H9 (cell line): ENCODE measurements at regions not wholly inside any gene's neighbourhood (a gene's known extent, or its start where the extent isn't known, plus 50 kb on each side); places are given as distances from the start of the nearest gene placed in this dataset.

Experiments
- DNase-seq: peaks from one replicate; pipeline ENCODE4 v3.0.0-alpha.2; 2017
- H2AFZ ChIP-seq: one replicate; pipeline ENCODE4 v1.6.1; 2013; ENCODE audit warnings: mild to moderate bottlenecking, low read length, control low read depth, moderate library complexity
- H2AK5ac ChIP-seq: 2 replicates; pipeline ENCODE4 v1.6.1; 2013; ENCODE audit warnings: low read length, control low read depth, mixed read lengths; ENCODE audit not compliant: insufficient read length
- H2BK120ac ChIP-seq: one replicate; pipeline ENCODE4 v1.6.1; 2013; ENCODE audit warnings: low read depth, mild to moderate bottlenecking, low read length, control low read depth, inconsistent platforms; ENCODE audit not compliant: poor library complexity, severe bottlenecking
- H2BK12ac ChIP-seq: 2 replicates; pipeline ENCODE4 v1.6.1; 2013; ENCODE audit warnings: low read length, control low read depth, mixed read lengths, low read depth; ENCODE audit not compliant: insufficient read length
- H2BK15ac ChIP-seq: 2 replicates; pipeline ENCODE4 v1.6.1; 2013; ENCODE audit warnings: low read depth, low read length, control low read depth
- H2BK20ac ChIP-seq: one replicate; pipeline ENCODE4 v1.6.1; 2013; ENCODE audit warnings: low read depth, mild to moderate bottlenecking, low read length, control low read depth, inconsistent platforms; ENCODE audit not compliant: poor library complexity, severe bottlenecking
- H2BK5ac ChIP-seq: 2 replicates; pipeline ENCODE4 v1.6.1; 2013; ENCODE audit warnings: low read length, control low read depth, mixed read lengths; ENCODE audit not compliant: insufficient read length
- H3K14ac ChIP-seq: 2 replicates; pipeline ENCODE4 v1.6.1; 2013; ENCODE audit warnings: low read length, control low read depth; ENCODE audit not compliant: insufficient read depth
- H3K18ac ChIP-seq: 2 replicates; pipeline ENCODE4 v1.6.1; 2013; ENCODE audit warnings: low read depth, mild to moderate bottlenecking, mixed read lengths, low read length, control low read depth; ENCODE audit not compliant: insufficient read length
- H3K23ac ChIP-seq: 2 replicates; pipeline ENCODE4 v1.6.1; 2013; ENCODE audit warnings: low read length, control low read depth, mixed read lengths, low read depth; ENCODE audit not compliant: insufficient read length
- H3K23me2 ChIP-seq: 2 replicates; pipeline ENCODE4 v1.6.1; 2013; ENCODE audit warnings: low read depth, mild to moderate bottlenecking, mixed read lengths, low read length, control low read depth; ENCODE audit not compliant: insufficient read length, poor library complexity, severe bottlenecking
- H3K27ac ChIP-seq: 2 replicates; pipeline ENCODE4 v1.5.1; 2013; ENCODE audit warnings: low read length, control low read depth, mixed read lengths, low read depth; ENCODE audit not compliant: insufficient read length
- H3K27me3 ChIP-seq: 2 replicates; pipeline ENCODE4 v1.6.1; 2013; ENCODE audit warnings: low read length, control low read depth, inconsistent platforms; ENCODE audit not compliant: insufficient read depth
- H3K4ac ChIP-seq: 2 replicates; pipeline ENCODE4 v1.6.1; 2013; ENCODE audit warnings: low read depth, mild to moderate bottlenecking, control low read depth, inconsistent platforms, low read length, moderate library complexity
- H3K4me1 ChIP-seq: 2 replicates; pipeline ENCODE4 v1.6.1; 2013; ENCODE audit warnings: low read length, control low read depth, inconsistent platforms; ENCODE audit not compliant: insufficient read depth
- H3K4me2 ChIP-seq: 2 replicates; pipeline ENCODE4 v1.6.1; 2013; ENCODE audit warnings: low read length, control low read depth, mixed read lengths; ENCODE audit not compliant: insufficient read length, insufficient read depth
- H3K56ac ChIP-seq: 2 replicates; pipeline ENCODE4 v1.6.1; 2013; ENCODE audit warnings: low read depth, mild to moderate bottlenecking, mixed read lengths, low read length, control low read depth; ENCODE audit not compliant: insufficient read length
- H3K79me1 ChIP-seq: 2 replicates; pipeline ENCODE4 v1.6.1; 2013; ENCODE audit warnings: low read depth, mild to moderate bottlenecking, moderate library complexity, low read length, control low read depth, inconsistent platforms; ENCODE audit not compliant: insufficient read depth, poor library complexity, severe bottlenecking
- H3K79me2 ChIP-seq: 2 replicates; pipeline ENCODE4 v1.6.1; 2013; ENCODE audit warnings: low read length, control low read depth, inconsistent platforms; ENCODE audit not compliant: insufficient read depth
- H3K9ac ChIP-seq: 2 replicates; pipeline ENCODE4 v1.6.1; 2013; ENCODE audit warnings: low read length, control low read depth, mixed read lengths; ENCODE audit not compliant: insufficient read length; ENCODE audit errors: extremely low read depth
- H3K9me3 ChIP-seq: one replicate; pipeline ENCODE4 v1.6.1; 2013; ENCODE audit warnings: low read depth, low read length, inconsistent platforms; ENCODE audit not compliant: control insufficient read depth
- H3T11ph ChIP-seq: one replicate; pipeline ENCODE4 v1.6.1; 2013; ENCODE audit warnings: mild to moderate bottlenecking, low read length, control low read depth, inconsistent platforms
- H4K20me1 ChIP-seq: one replicate; pipeline ENCODE4 v1.6.1; 2013; ENCODE audit not compliant: control insufficient read depth, insufficient read length, insufficient read depth
- H4K5ac ChIP-seq: 2 replicates; pipeline ENCODE4 v1.6.1; 2013; ENCODE audit warnings: low read depth, mild to moderate bottlenecking, mixed read lengths, low read length, control low read depth; ENCODE audit not compliant: insufficient read length
- H4K8ac ChIP-seq: replicated peaks from 2 replicates; pipeline ENCODE4 v1.6.1; 2013; ENCODE audit warnings: low read length, control low read depth, mixed read lengths, low read depth; ENCODE audit not compliant: insufficient read length
- H4K91ac ChIP-seq: 2 replicates; pipeline ENCODE4 v1.6.1; 2013; ENCODE audit warnings: low read depth, mild to moderate bottlenecking, moderate library complexity, mixed read lengths, low read length, control low read depth; ENCODE audit not compliant: insufficient read length
- H3K27ac Mint-ChIP-seq, 3 experiments: 2 replicates in 2 of 3; 3 replicates in 1 of 3; pipeline ENCODE4 v1.8.0; 2020 to 2021; ENCODE audit warnings: mixed read lengths in 3 of 3, mild to moderate bottlenecking in 1 of 3, moderate library complexity in 1 of 3
- H3K27me3 Mint-ChIP-seq: 2 replicates; pipeline ENCODE4 v1.8.0; 2021; ENCODE audit warnings: low read depth, mild to moderate bottlenecking, moderate library complexity, mixed read lengths
- H3K36me3 Mint-ChIP-seq, 3 experiments: 2 replicates in 2 of 3; 3 replicates in 1 of 3; pipeline ENCODE4 v1.8.0; 2020 to 2021; ENCODE audit warnings: low read depth in 3 of 3, mixed read lengths in 3 of 3; ENCODE audit not compliant: insufficient read depth in 1 of 3
- H3K4me1 Mint-ChIP-seq, 2 experiments: 2 replicates each; pipeline ENCODE4 v1.8.0; 2020; ENCODE audit warnings: mixed read lengths in 2 of 2
- H3K4me3 Mint-ChIP-seq, 2 experiments: 2 replicates in 1 of 2; 3 replicates in 1 of 2; pipeline ENCODE4 v1.8.0; 2020 to 2021; ENCODE audit warnings: mild to moderate bottlenecking in 2 of 2, mixed read lengths in 2 of 2, moderate library complexity in 1 of 2
- H3K9me3 Mint-ChIP-seq, 2 experiments: 2 replicates in 1 of 2; 3 replicates in 1 of 2; pipeline ENCODE4 v1.8.0; 2020; ENCODE audit warnings: mild to moderate bottlenecking in 2 of 2, mixed read lengths in 2 of 2, moderate library complexity in 1 of 2
- CTCF ChIP-seq: fragments of 200-600 bp; sonication (generic); conservative IDR thresholded peaks from 3 replicates; pipeline ENCODE4 v1.8.0; 2021; ENCODE audit warnings: antibody characterized with exemption, mild to moderate bottlenecking
- WGBS: extraction: QIAGEN DNeasy Blood & Tissue Kit; methylation state at CpG from one replicate; pipeline ENCODE4 v1.1.7; 2013; ENCODE audit warnings: missing lambda C conversion rate, low lambda C conversion rate, mixed read lengths; ENCODE audit not compliant: insufficient read length; ENCODE audit errors: extremely low coverage; 5-methylcytosine and 5-hydroxymethylcytosine counted together

DNA sequence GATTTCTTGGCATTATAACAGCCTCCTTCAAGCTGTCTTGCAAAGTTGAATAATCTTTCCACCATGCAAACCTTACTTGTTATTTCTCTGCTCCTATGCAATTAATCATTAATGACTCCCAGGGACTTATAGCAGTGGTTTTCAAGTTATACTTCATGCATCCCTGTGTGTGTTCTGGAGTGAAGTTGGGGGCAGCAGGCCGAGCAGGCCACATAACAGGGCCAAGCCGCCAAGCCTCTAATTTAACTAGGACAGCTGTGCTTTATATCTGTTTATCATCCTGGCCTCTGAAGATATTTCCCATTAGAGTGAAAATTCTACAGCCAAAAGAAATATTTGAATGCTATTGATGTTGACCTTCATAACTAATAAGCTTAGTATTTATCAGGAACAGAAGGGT is 133.5 kb upstream of the PAK3 start:
- no peak for DNase-seq
- no peak overlapping the region for H3K27ac ChIP-seq
- H3K56ac ChIP-seq: no peak overlapping the region
- no peak overlapping the region for H2BK15ac ChIP-seq
- no peak overlapping the region for H4K5ac ChIP-seq
- no peak overlapping the region for H2BK12ac ChIP-seq
- H4K20me1 ChIP-seq: no peaks in the 10 kb centered on the region
- H4K8ac ChIP-seq: no peak overlapping the region
- Mint-ChIP-seq H3K27ac (no peak overlapping the region), H3K4me3 (no peak overlapping the region), H3K4me1 (peaks cover 12 to 21% of the 10 kb centered on the region in 2 experiments), H3K27me3 (no peaks in the 10 kb centered on the region), H3K9me3 (no peaks in the 10 kb centered on the region; a peak in 1 of 5 replicates), H3K36me3 (no peaks in the 10 kb centered on the region)
- no peaks in the 10 kb centered on the region for H3K79me2 ChIP-seq
- no peak for TF ChIP-seq CTCF
- H3K4ac ChIP-seq: no peak overlapping the region
- no peak overlapping the region for H2AK5ac ChIP-seq
- peaks cover 19% of the 10 kb centered on the region; the same call in 1 of the 2 replicates for H3K4me1 ChIP-seq
- H4K91ac ChIP-seq: no peak overlapping the region
- no peaks in the 10 kb centered on the region for H3K79me1 ChIP-seq
- no peak overlapping the region for H2BK120ac ChIP-seq
- H3K14ac ChIP-seq: no peak overlapping the region
- no peak overlapping the region for H3T11ph ChIP-seq
- H3K9me3 ChIP-seq: no peaks in the 10 kb centered on the region
- H2AFZ ChIP-seq: no peak overlapping the region
- no peaks in the 10 kb centered on the region for H3K27me3 ChIP-seq
- no peaks in the 10 kb centered on the region for H3K23me2 ChIP-seq
- no peak overlapping the region for H3K18ac ChIP-seq
- H3K4me2 ChIP-seq: no peak overlapping the region
- no peak overlapping the region for H2BK5ac ChIP-seq
- no peak overlapping the region for H3K23ac ChIP-seq
- WGBS: no CpG with 5 or more reads among the region's 2 CpGs
- H3K9ac ChIP-seq: no peak overlapping the region
- no peak overlapping the region for H2BK20ac ChIP-seq
